Activated naive CD4-positive, alpha-beta T cell treated with anti-CD3 and anti-CD28 coated beads, Interleukin-2, amount 50 U/mL, for 24 hours (primary cell): ENCODE measurements at regions not wholly inside any gene's neighbourhood (a gene's known extent, or its start where the extent isn't known, plus 50 kb on each side); places are given as distances from the start of the nearest gene placed in this dataset.

ENCODE experiments used
- H3K27ac Mint-ChIP-seq: one replicate; pipeline ENCODE4 v1.8.0; 2021; ENCODE audit warnings: mild to moderate bottlenecking, mixed read lengths
- H3K27me3 Mint-ChIP-seq: one replicate; pipeline ENCODE4 v1.8.0; 2021; ENCODE audit warnings: mixed read lengths
- H3K36me3 Mint-ChIP-seq: one replicate; pipeline ENCODE4 v1.8.0; 2021; ENCODE audit warnings: mixed read lengths
- H3K4me1 Mint-ChIP-seq: one replicate; pipeline ENCODE4 v1.8.0; 2021; ENCODE audit warnings: mixed read lengths
- H3K4me3 Mint-ChIP-seq: one replicate; pipeline ENCODE4 v1.8.0; 2021; ENCODE audit warnings: mild to moderate bottlenecking, mixed read lengths
- H3K9me3 Mint-ChIP-seq: one replicate; pipeline ENCODE4 v1.8.0; 2021; ENCODE audit warnings: mixed read lengths

DNA sequence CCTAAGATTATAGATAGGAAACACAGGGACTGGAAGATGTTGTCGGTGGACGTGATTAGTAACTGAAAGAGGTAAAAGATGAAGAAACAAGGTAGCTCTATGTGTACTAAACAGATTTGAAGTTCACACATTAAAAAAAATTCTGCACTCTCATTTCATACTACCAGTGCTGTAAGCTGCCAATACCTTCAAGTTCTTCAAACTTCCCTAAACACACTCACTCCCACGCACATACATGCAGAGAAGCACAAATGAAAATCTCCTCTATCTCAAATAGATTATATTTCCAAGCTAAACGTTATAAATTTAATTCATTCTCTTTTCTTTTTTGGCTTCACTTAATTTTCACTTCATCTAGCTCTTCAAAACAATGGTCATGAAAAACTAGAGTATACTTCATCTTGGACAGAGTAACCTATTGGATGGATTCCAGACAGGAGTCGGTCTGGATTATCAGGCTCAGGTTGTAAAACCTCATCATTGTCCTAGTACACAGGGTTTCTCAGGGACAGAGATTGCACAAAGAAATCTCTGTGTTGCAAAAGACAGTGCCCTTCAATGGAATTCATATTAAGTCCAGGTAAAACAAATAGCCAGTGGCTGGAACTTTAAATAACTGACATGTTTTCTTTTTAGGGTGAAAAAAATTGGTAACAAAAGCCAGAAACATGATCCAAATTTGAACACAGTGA is 408.1 kb upstream of the ZNF385D start:
- H3K27ac Mint-ChIP-seq, result no peak overlapping the region
- H3K9me3 Mint-ChIP-seq, result peaks cover 6% of the 10 kb centered on the region
- no peaks in the 10 kb centered on the region for H3K36me3 Mint-ChIP-seq
- H3K4me3 Mint-ChIP-seq, result no peak overlapping the region
- no peaks in the 10 kb centered on the region for H3K4me1 Mint-ChIP-seq
- no peaks in the 10 kb centered on the region for H3K27me3 Mint-ChIP-seq

DNA sequence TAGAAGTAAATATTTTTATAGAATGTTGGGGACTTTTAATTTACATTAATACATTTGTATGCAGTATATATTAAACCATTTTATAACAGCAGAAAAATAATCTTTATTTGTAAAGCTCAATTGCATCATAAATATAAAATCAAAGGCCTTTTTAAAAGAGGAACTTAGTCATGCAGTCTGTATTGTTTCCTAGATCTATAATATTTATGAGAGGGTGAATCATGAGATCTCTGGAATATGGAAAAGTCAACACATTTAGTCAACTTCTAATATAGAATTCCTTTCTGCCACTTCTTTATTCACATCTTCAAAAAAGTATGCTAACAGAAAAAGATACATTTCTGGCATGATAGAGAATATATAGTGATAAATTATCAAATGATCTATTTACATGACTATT is 410.3 kb upstream of the ZNF385D start:
- H3K9me3 Mint-ChIP-seq, result peaks cover 6% of the 10 kb centered on the region
- no peak overlapping the region for H3K4me3 Mint-ChIP-seq
- no peaks in the 10 kb centered on the region for H3K36me3 Mint-ChIP-seq
- no peaks in the 10 kb centered on the region for H3K27me3 Mint-ChIP-seq
- no peak overlapping the region for H3K27ac Mint-ChIP-seq
- no peaks in the 10 kb centered on the region for H3K4me1 Mint-ChIP-seq

DNA sequence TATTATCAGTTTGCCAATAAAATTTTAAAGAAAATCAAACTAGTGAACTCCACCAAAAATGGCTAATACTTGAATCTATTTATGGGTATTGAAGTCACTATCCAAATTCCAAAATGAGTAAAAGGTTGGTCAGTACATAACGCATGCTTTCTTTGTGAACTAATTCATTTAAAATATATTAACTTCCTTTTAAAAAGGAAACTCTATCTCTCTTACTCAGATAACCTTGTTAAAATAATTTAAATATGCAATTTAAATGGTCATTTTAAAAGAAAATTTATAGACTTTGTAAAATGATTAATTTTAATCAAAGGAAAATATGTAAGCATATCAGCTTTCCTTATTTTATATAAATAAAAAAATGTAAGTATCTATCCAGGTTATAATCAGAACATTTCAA is 419.4 kb upstream of the ZNF385D start:
- H3K27ac Mint-ChIP-seq, result no peak overlapping the region
- H3K36me3 Mint-ChIP-seq, result no peaks in the 10 kb centered on the region
- H3K4me3 Mint-ChIP-seq, result no peak overlapping the region
- no peaks in the 10 kb centered on the region for H3K27me3 Mint-ChIP-seq
- no peaks in the 10 kb centered on the region for H3K4me1 Mint-ChIP-seq
- H3K9me3 Mint-ChIP-seq, result no peaks in the 10 kb centered on the region

DNA sequence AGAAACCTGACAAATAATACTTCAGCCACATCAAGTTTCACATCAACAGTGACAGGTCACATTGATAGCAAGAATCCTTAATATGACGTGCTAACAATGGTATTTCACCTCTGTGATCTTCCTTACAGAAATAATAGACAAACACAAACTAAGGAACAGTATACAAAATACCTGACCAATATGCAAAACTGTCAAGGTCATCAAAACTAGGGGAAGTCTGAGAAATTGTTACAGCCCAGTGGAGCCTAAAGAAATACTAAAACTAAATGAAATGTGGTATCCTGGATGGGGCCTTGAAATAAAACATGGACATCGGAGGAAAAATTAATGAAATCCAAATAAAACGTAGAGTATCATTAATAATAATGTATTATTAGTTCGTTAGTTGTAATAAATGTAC is 422.0 kb upstream of the ZNF385D start:
- no peaks in the 10 kb centered on the region for H3K36me3 Mint-ChIP-seq
- no peak overlapping the region for H3K4me3 Mint-ChIP-seq
- H3K27me3 Mint-ChIP-seq, result no peaks in the 10 kb centered on the region
- no peaks in the 10 kb centered on the region for H3K9me3 Mint-ChIP-seq
- no peaks in the 10 kb centered on the region for H3K4me1 Mint-ChIP-seq
- H3K27ac Mint-ChIP-seq, result no peak overlapping the region

DNA sequence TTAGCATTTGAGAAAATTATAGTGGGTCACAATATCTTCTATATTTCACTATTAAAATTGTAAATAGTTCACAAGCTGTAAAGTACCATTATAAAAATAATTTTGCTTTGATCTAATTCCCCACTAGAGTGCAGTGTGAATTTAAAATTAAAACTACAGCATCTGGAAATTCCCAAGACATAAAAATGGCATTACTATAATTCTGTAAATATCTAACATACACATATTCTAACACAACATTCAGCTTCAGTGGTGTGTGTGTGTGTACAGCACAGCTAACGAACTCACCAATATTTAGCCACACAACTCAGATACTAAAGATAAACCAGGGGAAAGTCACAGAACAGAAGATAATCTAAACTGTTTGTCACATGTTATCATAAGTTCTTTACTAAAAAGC is 424.9 kb upstream of the ZNF385D start:
- Mint-ChIP-seq H3K9me3 (no peaks in the 10 kb centered on the region), H3K36me3 (no peaks in the 10 kb centered on the region), H3K27ac (no peak overlapping the region), H3K4me1 (no peaks in the 10 kb centered on the region), H3K27me3 (no peaks in the 10 kb centered on the region), H3K4me3 (no peak overlapping the region)

DNA sequence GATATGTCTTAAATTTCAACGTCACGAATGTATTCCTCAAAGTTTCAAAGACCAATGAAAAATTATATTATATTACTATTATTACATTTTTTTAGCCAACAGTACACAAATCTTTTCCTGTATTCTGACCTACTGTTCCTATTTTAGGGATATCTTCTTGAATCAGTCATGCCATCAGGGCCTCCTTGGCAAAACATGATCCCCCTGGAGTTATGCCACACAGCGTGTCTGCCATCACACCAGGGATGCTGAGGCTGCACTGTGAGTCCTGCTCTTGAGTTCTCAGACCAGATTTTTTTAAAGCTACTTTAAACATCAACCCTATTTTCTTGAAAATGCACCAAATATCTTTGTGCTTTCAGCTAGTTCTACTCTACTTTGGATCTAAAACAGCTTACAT is 425.9 kb upstream of the ZNF385D start:
- Mint-ChIP-seq H3K27me3 (no peaks in the 10 kb centered on the region), H3K9me3 (no peaks in the 10 kb centered on the region), H3K4me3 (no peak overlapping the region), H3K4me1 (no peaks in the 10 kb centered on the region), H3K27ac (no peak overlapping the region), H3K36me3 (no peaks in the 10 kb centered on the region)

DNA sequence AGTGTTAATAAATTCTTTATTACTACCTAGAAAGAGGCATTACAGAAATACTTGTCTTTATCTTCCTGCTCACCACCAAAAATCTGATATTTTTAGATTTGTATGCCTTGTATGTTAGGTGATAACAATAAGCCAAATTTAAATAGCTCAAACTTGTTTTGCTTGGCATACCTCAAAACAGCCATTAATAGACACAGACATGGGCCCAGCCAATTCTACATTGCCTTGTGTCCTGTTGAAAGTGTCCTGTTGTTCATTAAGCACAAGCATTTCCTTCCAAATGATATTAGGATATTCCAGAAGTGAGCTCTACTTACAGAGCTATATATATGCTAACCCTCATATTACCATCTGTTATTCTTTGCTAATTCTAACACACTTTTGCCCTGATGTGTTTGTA is 438.6 kb upstream of the ZNF385D start:
- no peak overlapping the region for H3K27ac Mint-ChIP-seq
- no peaks in the 10 kb centered on the region for H3K27me3 Mint-ChIP-seq
- H3K36me3 Mint-ChIP-seq, result no peaks in the 10 kb centered on the region
- peaks cover 5% of the 10 kb centered on the region for H3K9me3 Mint-ChIP-seq
- no peaks in the 10 kb centered on the region for H3K4me1 Mint-ChIP-seq
- no peak overlapping the region for H3K4me3 Mint-ChIP-seq

DNA sequence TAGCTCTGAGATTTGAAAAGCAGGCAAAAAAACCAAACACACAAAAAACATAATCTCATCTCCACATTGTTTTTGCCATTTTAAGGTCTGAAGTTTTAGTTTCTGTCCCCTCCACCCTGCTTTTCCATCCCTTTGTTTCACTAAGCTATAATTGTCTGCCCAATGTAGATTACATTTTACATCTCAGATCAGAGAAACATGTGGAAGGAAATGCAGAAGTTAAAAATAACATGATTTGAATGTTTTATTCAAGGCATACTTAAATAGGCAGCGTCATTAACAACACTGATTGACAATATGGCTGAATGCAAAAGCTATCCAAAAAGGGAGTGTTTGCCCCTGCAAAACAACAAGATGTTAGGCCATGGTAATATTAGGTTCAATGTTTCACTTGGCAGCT is 448.1 kb upstream of the ZNF385D start:
- no peaks in the 10 kb centered on the region for H3K27me3 Mint-ChIP-seq
- H3K36me3 Mint-ChIP-seq, result no peaks in the 10 kb centered on the region
- H3K4me1 Mint-ChIP-seq, result no peaks in the 10 kb centered on the region
- no peak overlapping the region for H3K27ac Mint-ChIP-seq
- H3K4me3 Mint-ChIP-seq, result no peak overlapping the region
- H3K9me3 Mint-ChIP-seq, result peaks cover 5% of the 10 kb centered on the region

DNA sequence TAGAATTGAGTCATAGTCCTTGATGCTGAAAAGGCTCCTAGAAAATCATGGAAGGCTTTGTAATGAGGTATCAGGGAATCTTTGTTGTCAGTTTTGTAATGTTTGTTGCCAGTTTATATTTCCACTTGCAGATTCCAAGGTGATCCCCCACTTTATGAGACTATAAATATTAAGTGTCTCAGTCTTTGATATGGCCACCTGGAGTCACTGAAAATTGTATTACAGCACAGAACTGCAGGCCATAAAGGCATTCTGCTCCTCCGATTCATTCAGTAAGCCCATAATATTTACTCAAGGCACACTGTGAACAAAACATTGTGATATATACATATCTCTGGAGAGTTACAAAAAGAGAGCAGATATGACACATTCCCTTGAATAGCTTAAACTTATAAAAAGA is 457.8 kb upstream of the ZNF385D start:
- Mint-ChIP-seq H3K9me3 (no peaks in the 10 kb centered on the region), H3K36me3 (no peaks in the 10 kb centered on the region), H3K4me3 (no peak overlapping the region), H3K4me1 (no peaks in the 10 kb centered on the region), H3K27ac (no peak overlapping the region), H3K27me3 (no peaks in the 10 kb centered on the region)

DNA sequence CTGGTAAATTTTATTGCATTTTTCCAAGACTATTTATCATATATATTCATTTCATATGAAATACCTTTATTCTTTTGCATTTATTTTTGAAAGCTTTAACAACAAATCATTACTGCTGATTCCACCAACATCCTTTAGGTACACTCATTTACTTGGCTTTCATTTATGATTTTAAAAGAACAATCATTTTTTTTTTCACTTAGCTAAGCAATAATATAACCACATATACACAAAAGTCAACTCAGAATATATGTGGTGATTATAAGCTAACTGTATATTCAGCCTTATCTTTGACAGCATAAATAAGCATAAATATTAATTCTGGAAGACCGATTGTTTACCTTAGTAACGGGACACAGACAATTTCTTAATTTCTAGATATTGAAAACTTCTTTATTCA is 458.6 kb upstream of the ZNF385D start:
- Mint-ChIP-seq H3K27me3 (no peaks in the 10 kb centered on the region), H3K27ac (no peak overlapping the region), H3K36me3 (no peaks in the 10 kb centered on the region), H3K4me1 (no peaks in the 10 kb centered on the region), H3K9me3 (no peaks in the 10 kb centered on the region), H3K4me3 (no peak overlapping the region)

DNA sequence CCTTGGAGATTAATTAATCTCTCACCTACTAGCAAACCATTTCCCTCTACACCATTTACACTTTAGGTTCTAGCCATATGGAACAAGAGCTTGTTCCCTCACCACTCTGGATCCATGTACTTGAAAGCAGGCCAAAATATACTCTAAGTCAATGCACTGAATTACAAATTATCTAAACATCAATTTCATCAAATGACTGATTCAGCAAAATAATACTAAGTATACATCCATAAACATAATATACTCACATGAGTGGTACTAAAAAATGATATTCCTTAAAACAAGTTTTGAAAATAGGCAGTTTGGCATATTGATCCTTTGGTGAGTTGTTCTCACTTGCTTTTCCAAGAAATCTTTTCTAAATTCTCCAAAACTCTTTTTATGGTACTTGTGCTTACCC is 459.7 kb upstream of the ZNF385D start:
- H3K4me3 Mint-ChIP-seq, result no peak overlapping the region
- no peak overlapping the region for H3K27ac Mint-ChIP-seq
- H3K27me3 Mint-ChIP-seq, result no peaks in the 10 kb centered on the region
- no peaks in the 10 kb centered on the region for H3K4me1 Mint-ChIP-seq
- no peaks in the 10 kb centered on the region for H3K9me3 Mint-ChIP-seq
- no peaks in the 10 kb centered on the region for H3K36me3 Mint-ChIP-seq

DNA sequence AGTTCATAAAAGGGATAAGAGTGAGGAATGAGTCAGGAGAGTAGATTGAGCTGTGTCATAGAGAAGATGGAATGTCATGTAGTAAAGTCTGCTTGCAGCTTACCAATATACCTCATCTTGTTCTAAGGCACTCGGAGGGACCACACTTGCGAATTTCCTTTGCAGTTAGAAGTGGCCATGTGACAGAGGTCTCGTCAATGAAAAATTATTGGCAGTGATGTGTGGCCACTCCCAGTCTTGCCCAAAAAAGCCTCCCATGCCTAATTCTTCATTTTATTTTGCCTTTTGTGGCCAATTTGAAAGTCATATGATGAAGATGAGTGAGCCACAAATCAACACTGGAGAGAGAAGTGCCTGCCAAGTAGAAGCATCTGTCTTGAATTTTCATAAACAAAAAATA is 465.6 kb upstream of the ZNF385D start:
- Mint-ChIP-seq H3K9me3 (peaks cover 4% of the 10 kb centered on the region), H3K36me3 (no peaks in the 10 kb centered on the region), H3K4me1 (no peaks in the 10 kb centered on the region), H3K27me3 (no peaks in the 10 kb centered on the region), H3K4me3 (no peak overlapping the region), H3K27ac (no peak overlapping the region)

DNA sequence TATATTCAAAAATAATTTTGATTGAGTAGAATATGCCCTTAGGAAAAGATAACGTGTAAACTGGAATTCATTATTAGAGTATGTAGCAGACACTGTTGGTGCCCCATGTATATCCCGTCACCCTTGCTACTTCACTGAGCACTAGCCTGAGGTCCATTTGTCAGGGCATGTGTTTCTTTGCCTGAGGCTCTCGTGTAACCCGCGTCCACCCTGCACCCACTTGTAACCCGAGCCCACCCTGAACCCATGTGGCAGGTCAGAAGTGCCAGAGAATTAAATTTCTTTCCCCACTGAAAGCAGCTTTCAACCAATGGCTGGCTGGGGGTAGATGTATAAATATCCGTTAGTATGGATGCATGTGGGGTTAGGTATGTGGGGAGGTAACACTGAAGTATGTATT is 474.2 kb upstream of the ZNF385D start:
- Mint-ChIP-seq H3K27me3 (no peaks in the 10 kb centered on the region), H3K27ac (no peak overlapping the region), H3K4me3 (no peak overlapping the region), H3K9me3 (no peaks in the 10 kb centered on the region), H3K36me3 (no peaks in the 10 kb centered on the region), H3K4me1 (no peaks in the 10 kb centered on the region)

DNA sequence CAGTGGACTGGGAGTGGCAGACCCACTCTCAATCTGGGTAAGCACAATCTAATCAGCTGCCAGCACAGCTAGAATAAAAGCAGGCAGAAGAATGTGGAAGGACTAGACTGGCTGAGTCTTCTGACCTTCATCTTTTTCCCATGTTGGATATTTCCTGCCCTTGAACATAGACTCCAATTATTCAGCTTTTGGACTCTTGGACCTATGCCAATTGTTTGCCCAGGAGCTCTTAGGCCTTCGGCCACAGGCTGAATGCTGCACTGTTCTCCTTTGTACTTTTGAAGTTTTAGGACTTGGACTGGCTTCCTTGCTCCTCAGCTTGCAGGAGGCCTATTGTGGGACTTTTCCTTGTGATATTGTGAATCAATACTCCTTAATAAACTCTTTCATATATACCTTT is 477.7 kb upstream of the ZNF385D start:
- Mint-ChIP-seq H3K9me3 (peaks cover 2% of the 10 kb centered on the region), H3K27me3 (no peaks in the 10 kb centered on the region), H3K27ac (no peak overlapping the region), H3K4me1 (no peaks in the 10 kb centered on the region), H3K4me3 (no peak overlapping the region), H3K36me3 (no peaks in the 10 kb centered on the region)

DNA sequence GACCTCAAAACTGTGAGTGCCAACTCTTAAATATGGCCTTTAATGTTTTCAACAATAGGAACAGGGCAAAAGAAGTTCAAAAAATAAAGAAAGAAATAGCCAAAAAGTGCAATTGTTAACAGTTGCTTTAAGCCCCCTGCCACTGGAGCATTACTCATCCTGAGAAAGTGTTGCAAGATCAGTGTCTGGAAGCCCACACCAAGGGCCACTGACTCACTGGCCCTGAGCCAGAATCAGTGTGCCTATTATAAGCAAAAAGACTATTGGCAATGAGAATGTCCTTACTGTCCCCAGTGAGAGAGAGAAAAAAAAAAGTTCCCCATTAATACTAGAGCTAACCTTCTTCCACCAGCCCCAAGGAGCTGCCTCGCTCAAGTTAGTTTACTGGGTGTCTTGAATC is 480.1 kb upstream of the ZNF385D start:
- Mint-ChIP-seq H3K27ac (no peak overlapping the region), H3K4me3 (no peak overlapping the region), H3K4me1 (no peaks in the 10 kb centered on the region)

DNA sequence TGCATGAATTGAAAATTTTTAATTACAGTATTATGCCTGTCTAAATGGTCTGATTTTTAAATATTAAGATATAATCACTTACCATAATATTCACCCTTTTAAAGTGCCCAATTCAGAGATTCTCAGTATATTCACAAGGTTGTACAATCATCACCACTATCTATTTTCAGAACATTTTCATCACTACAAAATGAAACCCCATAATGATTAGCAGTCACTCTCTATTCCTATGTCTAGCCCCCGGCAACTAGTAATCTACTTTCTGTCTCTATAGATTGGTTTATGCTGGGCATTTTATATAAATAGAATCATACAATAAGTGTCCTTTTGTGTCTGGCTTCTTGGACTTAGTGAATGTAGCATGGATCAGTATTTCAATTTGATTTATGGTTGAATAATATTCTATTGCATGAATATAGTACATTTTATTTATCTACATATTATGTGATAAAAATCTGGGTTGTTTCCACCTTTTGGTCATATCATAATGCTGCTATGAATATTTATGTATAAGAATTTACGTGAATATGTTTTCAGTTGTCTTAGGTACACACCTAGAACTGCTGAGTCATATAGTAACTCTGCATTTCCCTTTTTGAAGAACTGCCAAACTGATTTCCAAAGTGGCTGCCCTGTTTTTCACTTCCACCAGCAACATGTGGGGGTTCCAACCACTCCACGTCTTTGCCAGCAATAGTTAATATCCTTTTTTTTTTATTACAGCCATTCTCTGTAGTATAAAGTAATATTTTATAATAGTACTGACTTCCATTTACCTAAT is 485.7 kb upstream of the ZNF385D start:
- no peaks in the 10 kb centered on the region for H3K27me3 Mint-ChIP-seq
- H3K9me3 Mint-ChIP-seq, result peaks cover 11% of the 10 kb centered on the region
- no peaks in the 10 kb centered on the region for H3K4me1 Mint-ChIP-seq
- H3K27ac Mint-ChIP-seq, result no peak overlapping the region
- H3K4me3 Mint-ChIP-seq, result no peak overlapping the region
- no peaks in the 10 kb centered on the region for H3K36me3 Mint-ChIP-seq

More for the DNA sequence above, 480.1 kb upstream of the ZNF385D start:
- Mint-ChIP-seq H3K9me3 (peaks cover 11% of the 10 kb centered on the region), H3K36me3 (no peaks in the 10 kb centered on the region), H3K27me3 (no peaks in the 10 kb centered on the region)

DNA sequence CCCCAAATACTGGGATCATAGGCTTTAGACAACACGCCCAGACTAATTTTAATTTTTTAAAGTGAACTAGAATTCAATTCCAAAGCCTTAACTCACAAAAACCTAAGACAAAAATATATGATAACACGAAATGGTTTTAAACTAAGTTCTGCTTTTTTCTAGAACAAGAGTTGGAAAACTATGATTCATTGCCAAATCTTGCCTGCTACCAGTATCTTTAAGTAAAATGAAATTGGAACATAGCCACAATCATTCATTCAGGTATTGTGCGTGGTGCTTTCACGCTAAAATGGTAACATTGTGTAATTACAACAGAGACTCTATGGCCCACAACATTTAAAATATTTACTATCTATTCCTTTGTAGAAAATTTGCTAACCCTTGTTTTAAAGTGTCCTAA is 488.0 kb upstream of the ZNF385D start:
- Mint-ChIP-seq H3K27ac (no peak overlapping the region), H3K36me3 (no peaks in the 10 kb centered on the region), H3K27me3 (no peaks in the 10 kb centered on the region)

More for the DNA sequence above, 488.0 kb upstream of the ZNF385D start:
- no peak overlapping the region for H3K4me3 Mint-ChIP-seq
- peaks cover 5% of the 10 kb centered on the region for H3K9me3 Mint-ChIP-seq
- no peaks in the 10 kb centered on the region for H3K4me1 Mint-ChIP-seq
